Stimulated activated CD4-positive, alpha-beta T cell treated with anti-CD3 and anti-CD28 coated beads, Interleukin-2, amount 100 ng/mL, for 4 hours (primary cell): ENCODE measurements at regions not wholly inside any gene's neighbourhood (a gene's known extent, or its start where the extent isn't known, plus 50 kb on each side); places are given as distances from the start of the nearest gene placed in this dataset.

Experiments used
- DNase-seq: peaks from one replicate; pipeline ENCODE4 v3.0.0-alpha.2; 2020; ENCODE audit warnings: low read depth

DNA sequence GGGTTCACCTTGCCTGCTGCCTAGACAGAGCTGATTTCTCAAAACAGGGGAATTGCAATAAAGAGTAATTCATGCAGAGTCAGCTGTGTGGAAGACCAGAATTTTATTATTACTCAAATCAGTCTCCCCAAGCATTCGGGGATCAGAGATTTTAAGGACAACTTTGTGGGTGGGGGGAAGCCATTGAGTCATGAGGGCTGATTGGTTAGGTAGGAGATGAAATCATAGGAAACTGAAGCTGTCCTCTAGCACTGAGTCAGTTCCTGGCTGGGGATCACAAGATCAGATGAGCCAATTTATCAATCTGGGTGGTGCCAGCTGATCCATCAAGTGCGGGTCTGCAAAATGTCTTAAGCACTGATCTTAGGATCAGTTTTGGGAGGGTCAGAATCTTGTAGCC is 159.1 kb upstream of the MAP1B start:
- DNase-seq: no peak

DNA sequence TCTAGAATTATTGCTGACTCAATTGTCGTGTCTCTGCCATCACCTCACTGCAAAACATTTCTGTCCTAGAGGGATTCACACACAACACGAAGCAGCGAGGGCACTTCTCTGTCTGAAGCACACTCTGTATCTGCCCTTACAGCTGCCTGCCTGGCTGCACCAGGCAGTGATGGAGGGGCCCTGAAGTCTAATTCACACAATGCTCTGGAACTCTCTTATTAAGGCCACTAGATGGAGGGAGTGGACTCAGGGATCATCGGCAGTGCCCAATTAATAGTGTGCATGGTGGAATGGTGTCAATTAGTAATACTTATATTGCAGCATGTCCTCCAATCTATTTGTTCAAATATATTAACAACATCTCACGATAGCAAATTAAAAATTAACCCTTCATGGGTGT is 157.5 kb upstream of the MAP1B start:
- no peak for DNase-seq

DNA sequence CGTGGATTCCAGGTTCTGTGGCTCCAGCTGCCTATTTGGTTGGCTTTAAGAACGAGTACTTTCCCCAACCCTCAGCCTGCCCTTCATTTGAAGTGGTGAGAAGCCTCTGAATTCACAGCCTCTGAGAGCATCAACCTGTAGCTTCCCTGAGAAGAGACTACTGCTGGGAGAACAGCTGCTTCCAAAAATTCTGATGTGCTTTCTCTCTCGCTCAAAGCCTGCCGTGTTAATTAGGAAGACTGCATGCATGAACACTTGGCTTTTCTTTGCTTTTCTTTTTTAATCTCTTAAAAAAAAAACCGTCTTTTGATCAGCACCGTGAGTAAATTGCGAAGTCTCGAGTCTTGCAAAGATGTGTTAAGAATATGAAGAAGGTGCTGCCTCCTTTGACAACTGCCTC is 153.4 kb upstream of the MAP1B start:
- no peak for DNase-seq

DNA sequence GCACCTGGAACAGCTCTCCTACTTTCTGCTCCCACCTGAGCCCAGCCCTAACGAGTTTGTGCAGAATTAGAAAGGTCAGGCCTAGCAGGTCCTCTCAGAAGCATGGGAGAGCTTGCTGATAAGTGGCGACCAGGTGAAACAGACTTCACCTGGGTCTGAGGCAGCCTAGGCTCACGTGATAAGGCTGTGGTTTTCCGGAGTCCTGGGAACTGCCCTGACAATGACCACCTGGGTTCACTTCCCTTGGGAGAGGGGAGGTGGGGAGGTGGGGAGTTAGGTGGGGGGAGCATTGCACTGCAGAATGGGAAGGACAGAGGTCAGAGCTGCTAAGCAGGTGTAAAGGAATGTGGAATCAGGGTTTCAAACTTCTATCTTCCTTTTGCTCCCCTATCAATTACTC is 152.9 kb upstream of the MAP1B start:
- no peak for DNase-seq

DNA sequence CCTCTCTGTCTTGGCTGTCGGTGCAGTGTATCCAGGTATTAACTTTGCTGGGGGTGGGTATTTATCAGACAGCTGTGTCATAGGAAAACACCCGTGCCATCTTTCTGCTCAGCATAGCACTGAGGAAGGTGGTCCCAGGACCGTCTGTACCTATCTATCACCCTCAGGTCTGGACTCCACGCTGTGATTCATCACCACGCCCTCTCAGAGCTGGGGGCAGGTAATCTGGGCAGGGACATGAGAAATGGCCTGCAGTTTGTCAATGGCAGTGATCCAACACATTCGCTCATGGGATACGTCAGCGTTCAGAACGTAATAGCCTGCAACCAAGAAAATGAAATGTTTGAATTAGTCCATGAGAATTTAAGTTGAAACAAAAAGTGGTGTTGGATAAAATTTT is 151.6 kb upstream of the MAP1B start:
- no peak for DNase-seq

DNA sequence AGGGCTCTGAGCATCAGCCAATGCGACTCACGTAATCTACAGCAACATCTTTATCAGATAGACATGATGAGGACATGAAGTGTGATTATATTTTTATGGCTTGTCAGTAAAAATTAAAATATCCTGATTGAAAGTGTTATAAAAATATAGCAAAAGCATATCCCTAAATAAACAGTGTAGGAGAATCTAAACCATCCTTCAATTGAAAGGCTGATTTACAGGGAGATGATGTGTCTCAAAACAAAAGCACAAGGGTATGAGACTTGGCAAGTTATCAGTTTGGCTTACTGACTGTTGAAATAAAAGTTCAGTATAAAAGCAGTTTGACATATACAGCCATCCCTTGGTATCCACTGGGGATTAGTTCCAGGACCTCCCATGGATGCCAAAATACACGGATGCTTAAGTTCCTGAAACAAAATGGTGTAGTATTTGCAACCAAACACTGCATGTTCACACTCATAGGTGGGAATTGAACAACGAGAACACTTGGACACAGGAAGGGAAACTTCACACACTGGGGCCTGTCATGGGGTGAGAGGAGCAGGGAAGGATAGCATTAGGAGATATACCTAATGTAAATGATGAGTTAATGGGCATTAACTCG is 149.9 kb upstream of the MAP1B start:
- DNase-seq: no peak

DNA sequence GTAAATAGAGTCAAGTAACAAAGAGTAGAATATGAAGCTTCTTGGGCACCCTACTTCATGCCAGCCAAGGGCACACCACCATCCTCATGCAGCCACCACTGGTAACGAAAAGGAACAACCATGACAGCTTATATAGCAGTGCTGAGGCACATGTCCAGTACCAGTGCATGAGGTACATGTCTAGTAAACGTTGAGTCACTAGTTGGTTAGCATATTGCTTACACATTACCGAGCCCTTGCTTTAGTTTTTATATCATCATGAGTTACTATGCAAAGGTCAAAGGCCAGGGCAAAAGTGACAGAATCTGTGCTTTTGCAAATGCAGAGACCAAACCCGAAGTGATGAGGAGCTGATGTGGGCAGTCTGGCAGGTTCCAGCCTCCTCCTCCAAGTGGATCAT is 147.1 kb upstream of the MAP1B start:
- no peak for DNase-seq

DNA sequence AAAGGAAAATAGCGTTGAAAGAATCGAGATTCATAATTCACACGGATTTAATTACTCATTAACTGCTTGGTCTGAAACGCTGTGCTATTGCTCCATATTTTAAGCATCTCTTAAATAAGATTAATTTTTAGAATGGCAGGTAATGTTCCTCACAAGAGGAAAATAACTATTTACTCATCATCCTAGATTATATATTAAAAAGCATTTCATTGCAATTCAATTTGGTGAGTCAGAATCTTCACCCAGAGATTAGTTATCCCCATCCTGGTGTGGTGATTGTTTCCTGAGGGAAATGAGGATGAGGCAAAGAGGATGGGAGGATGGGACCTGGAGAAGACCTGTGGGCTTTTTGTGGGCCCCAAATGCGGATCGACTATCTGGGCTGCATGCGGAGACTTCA is 145.5 kb upstream of the MAP1B start:
- no peak for DNase-seq

DNA sequence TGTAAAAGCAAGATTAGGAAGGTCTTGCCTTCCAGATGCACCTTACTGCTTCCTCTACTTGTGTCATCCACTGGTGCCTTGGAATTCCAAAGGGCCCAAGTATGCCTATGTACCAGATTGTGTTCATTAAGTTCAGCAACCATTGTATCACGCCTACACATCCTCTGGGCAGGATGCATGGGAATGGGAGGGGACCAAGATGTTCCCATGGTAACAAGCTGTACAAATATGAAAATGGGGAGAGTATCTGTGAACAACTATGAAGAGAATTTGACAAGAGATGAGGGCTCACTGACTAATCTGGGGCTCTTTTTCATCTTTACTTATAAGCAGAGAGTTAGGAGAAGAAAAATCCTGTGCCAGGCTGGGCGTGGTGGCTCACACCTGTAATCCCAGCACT is 137.8 kb upstream of the MAP1B start:
- no peak for DNase-seq

DNA sequence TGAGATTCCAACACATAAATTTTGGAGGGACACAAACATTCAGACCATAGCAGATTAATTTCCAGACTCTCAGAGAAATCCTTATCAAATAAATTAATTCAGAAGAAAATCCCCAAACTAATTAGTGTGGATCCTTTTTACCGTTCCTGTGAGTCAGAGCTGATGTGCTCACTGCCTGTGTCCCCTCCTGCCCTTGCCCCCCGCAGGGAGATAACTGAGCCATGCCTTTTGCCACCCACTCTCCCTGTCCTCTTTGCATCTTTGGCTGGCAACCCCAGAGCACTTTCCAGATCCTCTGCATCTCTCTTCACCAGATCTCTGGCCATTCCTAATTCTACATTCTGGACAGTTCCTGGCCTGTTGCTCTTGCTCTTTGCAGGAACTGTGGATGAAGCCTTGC is 135.4 kb upstream of the MAP1B start:
- no peak for DNase-seq

DNA sequence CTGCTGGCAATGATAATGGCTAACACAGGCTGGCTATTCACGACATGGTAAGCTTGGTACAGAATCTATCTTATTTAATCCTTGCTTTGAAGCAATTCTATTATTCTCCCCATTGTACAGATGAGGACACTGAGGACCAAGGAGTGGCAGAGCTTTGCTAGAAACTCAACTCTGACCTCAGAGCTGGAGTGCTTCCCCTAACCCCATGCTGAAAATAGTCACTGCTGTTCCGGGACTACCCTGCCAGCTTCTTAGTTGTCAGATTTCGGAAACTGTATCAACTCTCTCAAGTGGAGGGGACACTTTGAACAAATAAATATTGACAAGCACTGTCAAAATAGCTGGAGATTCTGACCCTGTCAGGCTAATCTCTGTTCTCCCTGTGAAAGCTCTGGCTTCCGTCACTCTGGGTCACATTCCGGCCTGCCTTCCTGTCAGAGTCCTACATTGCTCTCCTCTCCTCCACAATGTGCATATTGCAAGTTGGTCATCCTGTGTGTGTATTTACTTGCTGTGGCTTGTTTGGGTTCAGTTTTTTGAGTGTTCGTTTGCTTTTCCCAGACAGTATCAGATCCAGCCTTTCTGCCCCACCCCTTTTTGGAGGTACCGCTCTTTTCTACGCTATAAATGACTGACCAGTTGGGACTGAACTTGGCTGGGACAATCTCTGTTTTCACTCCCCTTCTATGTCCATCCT is 134.3 kb upstream of the MAP1B start:
- no peak for DNase-seq

DNA sequence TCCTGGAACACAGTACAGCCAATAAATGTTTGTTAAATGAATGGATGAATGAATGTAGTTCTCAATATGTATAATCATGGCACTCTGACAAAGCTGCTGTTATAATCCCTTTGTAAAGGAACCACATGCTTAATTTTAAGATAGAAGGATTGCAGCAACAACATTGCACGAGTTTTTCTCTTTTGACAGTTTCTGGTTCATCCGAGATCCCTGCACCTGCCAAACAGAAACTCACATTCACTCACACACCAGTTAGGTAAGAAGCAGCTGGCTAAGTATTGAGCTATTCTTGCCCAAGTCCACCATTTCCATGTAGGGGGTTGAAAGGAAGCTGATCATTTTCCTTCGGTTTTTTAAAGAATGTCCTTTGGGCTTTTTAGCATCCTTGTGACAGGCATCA is 133.7 kb upstream of the MAP1B start:
- no peak for DNase-seq

DNA sequence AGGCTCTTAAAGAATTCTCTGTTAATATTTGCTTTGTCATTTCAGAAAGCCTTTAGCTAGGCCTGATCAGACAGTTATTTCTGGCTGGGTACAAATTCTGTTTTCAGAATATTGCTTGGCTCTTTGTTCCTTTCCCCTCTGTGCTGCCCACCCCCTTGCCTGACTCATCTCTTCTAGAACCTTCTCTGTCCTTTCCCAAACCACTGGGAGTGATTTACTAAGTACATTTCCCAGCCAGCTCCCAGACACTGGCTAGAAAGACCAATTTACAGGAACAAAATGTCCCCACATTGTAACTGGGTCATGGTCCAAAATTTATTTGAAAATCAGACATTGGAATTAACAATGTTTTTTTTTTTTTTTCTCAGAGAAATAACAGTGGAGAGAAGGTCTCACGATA is 133.1 kb upstream of the MAP1B start:
- DNase-seq: no peak

DNA sequence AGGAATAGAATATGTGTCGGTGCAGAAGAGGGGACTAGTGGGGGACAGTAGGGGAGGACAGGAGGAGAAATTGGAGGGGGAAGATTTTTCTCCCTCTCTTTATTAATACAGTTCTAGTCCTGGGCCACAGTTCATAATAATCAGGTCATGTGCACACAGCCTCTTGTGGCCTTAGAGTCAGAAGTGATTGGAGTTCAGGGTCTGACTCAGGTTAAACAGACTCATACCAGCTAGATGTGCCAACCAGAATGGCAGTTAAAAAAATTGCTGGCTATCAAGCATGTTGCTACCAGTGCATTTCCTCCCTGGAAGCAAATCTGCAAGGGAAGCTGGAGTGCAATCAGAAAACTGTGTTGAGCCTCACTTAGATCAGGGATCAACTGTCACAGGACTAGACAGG is 132.7 kb upstream of the MAP1B start:
- DNase-seq: no peak

DNA sequence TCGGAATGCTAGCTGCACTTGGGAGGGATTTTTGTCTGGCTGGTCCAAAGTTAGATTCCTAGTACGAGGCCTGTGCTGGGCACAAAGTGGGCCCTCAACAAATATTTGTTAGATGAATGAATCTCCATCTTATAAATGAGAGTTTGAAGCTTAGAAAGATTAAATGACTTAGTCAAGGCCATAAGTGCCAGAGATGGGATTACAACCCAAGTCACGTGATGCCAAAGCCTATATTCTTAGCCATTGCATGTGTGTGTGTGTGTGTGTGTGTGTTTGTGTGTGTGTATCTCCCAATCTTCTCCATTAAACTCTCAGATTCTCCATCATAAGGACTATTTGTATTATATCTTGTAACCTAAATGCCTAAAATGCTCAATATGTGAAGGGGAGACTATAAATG is 130.8 kb upstream of the MAP1B start:
- DNase-seq: no peak

DNA sequence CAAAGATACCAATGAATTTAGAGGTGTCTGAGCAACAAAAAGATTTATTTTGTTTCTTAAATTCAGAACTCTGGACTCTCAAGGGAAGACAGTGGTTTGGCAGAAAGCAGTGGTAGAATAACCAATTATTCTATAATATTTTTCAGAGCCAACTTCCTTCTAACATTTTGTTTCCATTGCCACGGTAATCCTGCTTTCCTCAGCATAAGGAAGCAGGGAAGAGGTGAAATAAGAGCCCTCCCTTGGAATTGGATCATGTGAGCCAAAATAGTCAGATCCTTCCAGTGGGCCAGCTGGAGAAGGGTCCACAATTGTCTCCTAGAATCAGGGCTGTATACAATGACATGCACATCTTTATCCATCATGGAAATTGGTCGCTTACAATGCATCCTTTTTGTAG is 130.0 kb upstream of the MAP1B start:
- no peak for DNase-seq

DNA sequence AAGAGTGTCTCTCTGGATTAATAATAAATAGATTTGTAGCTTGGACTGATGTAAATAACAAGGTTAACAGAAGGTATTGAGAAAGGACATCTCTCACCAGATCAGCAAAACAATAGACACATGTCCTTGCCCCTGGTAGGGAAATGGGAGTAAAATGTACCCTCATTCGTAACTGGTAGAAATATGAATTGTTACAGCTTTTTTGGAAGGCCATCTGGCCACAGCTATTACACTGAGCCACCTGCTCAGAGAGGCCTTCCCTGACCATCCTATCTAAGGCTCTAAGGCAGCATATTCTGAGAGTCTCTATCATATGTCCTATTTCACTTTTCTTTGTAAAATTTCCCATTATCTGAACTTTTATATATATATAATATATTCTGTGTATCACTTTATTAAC is 129.1 kb upstream of the MAP1B start:
- no peak for DNase-seq

DNA sequence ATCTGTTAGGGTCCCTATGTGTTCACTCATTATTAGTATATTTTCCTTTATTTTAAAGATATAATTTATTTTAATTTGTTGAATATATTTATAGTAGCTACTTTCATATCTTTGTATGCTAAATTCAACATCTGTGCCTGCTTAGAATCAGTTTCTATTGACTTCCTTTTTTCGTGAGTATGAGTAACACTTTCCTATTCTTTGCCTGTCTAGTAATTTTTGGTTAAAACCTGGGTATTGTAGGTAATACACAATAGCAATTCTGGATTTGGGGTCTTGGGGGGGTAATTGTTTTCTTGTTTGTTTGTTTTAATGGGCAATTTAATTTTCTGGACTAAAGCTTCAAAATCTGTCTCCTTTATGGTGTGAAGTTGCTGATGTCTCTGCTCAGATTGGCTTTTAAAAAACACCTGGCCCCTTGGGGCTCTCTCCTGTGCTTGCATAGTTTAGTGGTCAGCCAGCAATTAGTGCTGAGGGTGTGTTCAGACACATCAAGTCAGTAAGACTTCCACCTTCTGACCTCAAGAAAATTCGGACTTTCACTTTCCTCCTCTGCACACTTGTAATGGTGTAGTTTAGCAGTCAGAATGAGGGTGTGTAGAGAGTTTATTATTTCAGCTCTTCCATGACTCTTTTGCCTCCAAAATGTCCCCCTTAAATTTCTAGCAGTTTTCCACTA is 124.4 kb upstream of the MAP1B start:
- DNase-seq: no peak

DNA sequence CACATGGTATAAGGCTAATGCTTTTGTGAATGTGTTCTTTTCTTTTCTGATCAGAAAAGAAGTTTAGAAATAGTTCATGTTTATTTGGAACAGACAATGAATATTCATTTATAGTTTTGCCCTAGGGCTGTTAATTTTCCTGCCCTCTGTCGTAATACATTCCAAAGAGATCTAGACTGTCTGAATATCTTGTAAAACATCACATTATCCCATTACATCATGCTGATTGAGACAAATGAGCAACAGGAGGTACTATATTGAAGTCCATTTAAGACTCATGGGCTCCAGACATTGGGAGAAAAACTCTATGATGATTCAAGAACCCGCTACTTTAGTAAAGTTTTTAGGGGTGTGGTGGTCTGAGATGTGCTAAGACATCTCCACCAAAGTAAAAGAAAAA is 121.2 kb upstream of the MAP1B start:
- DNase-seq: no peak

DNA sequence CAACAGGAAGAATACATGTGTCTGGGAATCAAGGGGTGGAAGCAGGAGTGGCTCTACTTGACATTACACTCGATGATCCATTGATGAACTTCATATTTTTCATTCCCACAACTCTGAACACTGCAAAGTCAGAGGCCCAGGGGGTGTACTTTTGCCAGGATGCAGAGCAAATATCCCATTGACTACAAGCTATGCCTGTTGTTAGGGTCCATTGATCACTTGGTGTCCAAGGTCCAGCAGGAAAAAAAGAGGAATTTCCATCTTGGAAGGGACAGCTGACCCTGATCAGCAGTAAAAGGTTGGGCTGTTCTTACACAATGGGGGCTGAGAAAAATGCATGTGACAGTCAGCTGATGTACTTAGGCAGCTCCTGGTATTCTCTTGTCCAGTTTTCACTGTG is 118.5 kb upstream of the MAP1B start:
- DNase-seq: no peak

DNA sequence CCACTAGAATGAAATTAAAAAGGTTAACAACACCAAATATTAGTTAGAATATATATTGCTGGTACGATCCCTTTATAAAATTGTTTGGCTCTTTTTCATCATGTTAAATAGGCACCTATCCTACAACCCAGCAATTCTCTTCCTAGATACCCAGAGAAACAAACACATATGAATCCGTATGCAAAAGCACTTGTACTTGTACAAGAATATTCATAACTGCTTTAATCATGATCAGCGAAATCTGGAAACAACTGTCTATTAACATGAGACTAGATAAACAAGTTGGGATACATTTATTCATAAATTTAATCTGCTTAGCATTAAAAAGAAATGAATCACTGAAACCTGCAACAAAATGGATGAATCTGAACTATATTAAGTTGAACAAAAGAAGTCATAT is 113.7 kb upstream of the MAP1B start:
- DNase-seq: no peak

DNA sequence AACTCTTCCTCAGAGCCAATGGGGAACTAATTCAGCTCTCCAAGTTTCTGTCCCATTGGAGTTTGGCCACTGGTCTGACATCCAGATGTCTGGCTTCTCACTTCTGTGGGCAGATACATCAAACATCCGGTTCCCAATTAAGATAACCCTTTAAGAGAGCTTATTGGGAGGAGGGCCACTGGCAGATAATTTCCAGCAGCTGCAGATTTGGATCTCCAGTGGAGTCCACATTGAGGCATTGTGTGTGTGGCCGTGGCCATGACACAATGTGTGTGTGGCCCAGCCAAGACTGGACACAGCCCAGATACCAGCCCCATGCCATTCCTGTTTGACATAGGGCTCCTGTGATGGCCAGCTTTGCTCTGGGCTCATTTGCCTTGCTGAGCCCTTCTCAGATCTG is 110.5 kb upstream of the MAP1B start:
- no peak for DNase-seq

DNA sequence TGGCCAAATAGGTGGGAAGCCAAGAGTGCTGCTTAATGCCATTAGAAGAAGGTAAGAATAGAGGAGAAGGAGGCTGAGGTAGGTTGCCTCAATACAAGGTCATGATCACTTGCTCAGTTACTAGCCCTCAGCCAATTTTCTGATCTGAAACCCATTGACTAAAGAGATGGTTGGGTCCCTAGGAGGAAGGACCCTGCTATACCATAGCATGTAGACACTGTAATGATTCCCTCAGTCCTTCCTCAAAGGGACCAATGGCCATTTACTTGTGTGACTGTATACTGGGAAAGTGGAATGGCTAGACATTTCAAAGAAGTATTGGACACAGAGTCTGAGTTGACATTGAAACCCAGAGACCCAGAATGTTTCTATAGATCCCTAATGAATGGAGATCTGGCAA is 108.5 kb upstream of the MAP1B start:
- no peak for DNase-seq

DNA sequence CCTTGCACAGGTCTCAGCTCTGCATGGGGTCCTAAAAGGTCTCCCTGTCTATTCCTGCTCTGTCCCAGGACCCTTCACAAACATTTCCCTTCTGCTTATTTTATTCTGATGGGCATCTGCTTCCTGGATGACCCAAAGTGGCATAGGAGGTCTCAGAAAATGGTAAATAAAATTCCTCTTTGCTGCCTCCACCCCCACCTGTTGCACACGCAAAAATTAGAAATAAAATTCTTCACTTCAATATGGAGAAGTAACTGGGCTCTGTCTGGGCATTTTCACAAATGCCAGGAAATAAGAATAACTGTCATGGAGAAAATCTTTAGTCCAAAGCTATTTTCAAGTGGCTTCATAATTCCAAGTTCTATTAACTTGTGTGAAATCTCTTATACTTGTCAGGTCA is 106.6 kb upstream of the MAP1B start:
- no peak for DNase-seq
